A172 (cell line): ENCODE measurements at regions not wholly inside any gene's neighbourhood (a gene's known extent, or its start where the extent isn't known, plus 50 kb on each side); places are given as distances from the start of the nearest gene placed in this dataset.
"Not testable (repeated sequence)": the region's sequence is repeated elsewhere in the genome, so short reads cannot be mapped to it uniquely, and the experiment has no call there.

ENCODE experiments used
- DNase-seq: peaks from one replicate; pipeline ENCODE4 v3.0.0-alpha.2; 2015; ENCODE audit warnings: low spot score

DNA sequence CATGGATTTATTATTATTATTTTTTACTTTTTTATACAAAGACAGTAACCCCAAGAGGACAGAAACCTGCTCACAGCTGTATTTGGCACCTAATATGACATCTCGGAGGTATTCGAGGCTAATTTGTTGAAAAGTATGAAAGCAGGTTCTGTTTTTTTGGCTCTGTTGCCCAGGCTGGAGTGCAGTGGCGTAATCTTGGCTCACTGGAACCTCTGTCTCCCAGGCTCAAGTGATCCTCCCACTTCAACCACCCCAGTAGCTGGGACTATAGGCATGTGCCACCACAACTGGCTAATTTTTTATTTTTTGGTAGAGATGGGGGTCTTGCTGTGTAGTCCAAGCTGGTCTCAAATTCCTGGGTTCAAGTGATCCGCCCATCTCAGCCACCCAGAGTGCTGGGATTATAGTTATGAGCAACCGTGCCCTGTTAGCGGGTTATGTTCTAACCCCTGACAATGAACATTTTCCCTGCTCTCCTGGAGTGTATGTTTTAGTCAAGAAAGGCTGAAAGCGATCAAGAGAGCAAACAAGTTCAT is 53.7 kb upstream of the ZNF217 start:
- DNase-seq = no peak

DNA sequence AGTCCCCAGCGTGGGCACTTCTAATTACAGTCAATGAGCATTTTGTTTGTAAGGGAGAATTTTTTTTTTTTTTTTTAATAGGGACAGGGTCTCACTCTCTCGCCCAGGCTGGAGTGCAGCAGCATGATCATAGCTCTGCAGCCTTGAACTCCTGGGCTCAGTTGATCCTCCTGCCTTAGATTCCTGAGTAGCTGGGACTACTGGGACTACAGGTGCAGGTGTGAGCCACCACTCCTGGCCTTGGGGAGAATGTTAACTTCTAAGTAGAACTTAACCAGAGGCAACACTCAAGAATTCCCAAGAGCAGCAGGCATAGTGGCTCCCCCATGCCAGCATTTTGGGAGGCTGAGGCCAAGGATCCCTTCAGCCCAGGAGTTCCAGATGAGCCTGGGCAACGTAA is 52.9 kb upstream of the ZNF217 start:
- no peak for DNase-seq

DNA sequence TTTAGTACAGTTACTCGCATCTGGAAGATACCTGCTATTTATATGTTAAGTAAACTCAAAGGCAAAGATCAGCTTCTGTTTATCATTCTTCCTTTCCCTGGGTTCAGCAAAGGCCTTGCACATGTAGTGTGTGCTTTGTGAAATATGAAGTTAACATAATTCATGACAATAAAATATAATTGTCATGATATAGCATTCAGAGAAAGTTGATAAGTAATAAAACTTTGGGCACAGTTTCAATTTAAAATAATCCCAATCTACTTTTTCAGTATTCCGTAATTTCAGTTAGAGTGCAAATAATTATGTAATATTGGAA is 51.9 kb upstream of the ZNF217 start:
- no peak for DNase-seq

- not testable (repeated sequence) for DNase-seq
Measured at GRCh38 chr20:53644108-53644507, 50.5 kb upstream of the ZNF217 start.
